Aorta (tissue), 5 donors: ENCODE measurements at regions not wholly inside any gene's neighbourhood (a gene's known extent, or its start where the extent isn't known, plus 50 kb on each side); places are given as distances from the start of the nearest gene placed in this dataset.

ENCODE experiments used
- ATAC-seq: fragments of 200-7000 bp; cut with Tn5 transposase; one replicate; pipeline ENCODE4 v1.9.1; 2022; ENCODE audit warnings: moderate library complexity; ENCODE audit not compliant: low FRiP score
- DNase-seq, 2 donors: peaks; one replicate each; pipeline ENCODE4 v3.0.0-alpha.2; 2020
- H3K27ac ChIP-seq, 2 donors: one replicate each; pipeline ENCODE4 v1.5.1; 2013; ENCODE audit warnings: low read length in 2 of 2, mild to moderate bottlenecking in 2 of 2, moderate library complexity in 2 of 2, control low read depth in 1 of 2, inconsistent platforms in 1 of 2, low read depth in 1 of 2
- H3K27me3 ChIP-seq, 2 donors: one replicate each; pipeline ENCODE4 v1.6.1; 2013; ENCODE audit warnings: control low read depth in 1 of 2, low read length in 1 of 2, mild to moderate bottlenecking in 1 of 2, moderate library complexity in 1 of 2; ENCODE audit not compliant: insufficient read depth in 2 of 2, control insufficient read depth in 1 of 2
- H3K36me3 ChIP-seq, 2 donors: one replicate each; pipeline ENCODE4 v1.6.1; 2013; ENCODE audit warnings: control low read depth in 1 of 2, low read length in 1 of 2, mild to moderate bottlenecking in 1 of 2; ENCODE audit not compliant: insufficient read depth in 2 of 2, control insufficient read depth in 1 of 2
- H3K4me1 ChIP-seq, 2 donors: one replicate each; pipeline ENCODE4 v1.6.1; 2013; ENCODE audit warnings: low read length in 2 of 2, control low read depth in 1 of 2, mild to moderate bottlenecking in 1 of 2, moderate library complexity in 1 of 2; ENCODE audit not compliant: insufficient read depth in 2 of 2, control insufficient read depth in 1 of 2
- H3K4me3 ChIP-seq, 2 donors: one replicate each; pipeline ENCODE4 v1.5.1; 2013; ENCODE audit warnings: low read length in 2 of 2, control low read depth in 1 of 2, mild to moderate bottlenecking in 1 of 2
- H3K9me3 ChIP-seq: one replicate; pipeline ENCODE4 v1.6.1; 2013; ENCODE audit warnings: mild to moderate bottlenecking, low read length; ENCODE audit not compliant: control insufficient read depth
- WGBS, 2 donors: extraction: QIAGEN DNeasy Blood & Tissue Kit; methylation state at CpG; one replicate each; pipeline ENCODE4 v1.1.7; 2013; 5-methylcytosine and 5-hydroxymethylcytosine counted together
- intact Hi-C, 2 donors: fragments of 100-400 bp; cut with DNase I; formaldehyde crosslinking; loops; one replicate each; pipeline versions ENCODE4 v1.14.2 to v1.15.0; 2022
- donor health status: healthy with polysubstance abuse.
- donor health status: Bipolar disorder and iron deficiency.
- donor health status: DM: no; HTN: no; CAD: no.
- donor health status: DM: no; HTN: no; CAD: no.
- donor health status: DM: yes; HTN: yes; CAD: no.

DNA sequence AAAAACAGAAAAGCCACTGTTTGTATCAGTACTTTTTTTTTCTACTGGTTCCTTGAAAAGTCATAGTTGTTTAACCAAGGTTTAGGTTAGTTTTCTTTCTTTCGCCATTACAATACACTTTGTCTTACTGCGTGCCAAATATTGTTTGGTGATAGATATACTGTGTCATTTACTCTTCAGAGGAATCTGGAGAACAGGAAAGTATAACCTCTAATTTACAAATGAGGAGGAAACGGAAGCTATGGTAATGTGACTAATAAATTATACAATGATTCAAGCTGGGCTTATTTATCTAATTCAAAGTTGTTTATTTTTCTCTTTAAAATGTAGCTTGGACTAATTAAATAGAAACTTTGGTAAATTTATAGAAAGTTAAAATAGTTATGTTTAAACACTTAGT lies 96.2 kb upstream of the ROBO2 start:
- intact Hi-C loops = no loop called here
- Histone ChIP-seq H3K27ac (no peak overlapping the region), H3K36me3 (no peaks in the 10 kb centered on the region), H3K27me3 (no peaks in the 10 kb centered on the region), H3K4me1 (no peaks in the 10 kb centered on the region), H3K9me3 (no peaks in the 10 kb centered on the region), H3K4me3 (no peak overlapping the region)
- WGBS, 2 donors = 56 to 73% methylated on average over 3 of the region's 3 CpGs
- no peak for ATAC-seq
- no peak for DNase-seq

DNA sequence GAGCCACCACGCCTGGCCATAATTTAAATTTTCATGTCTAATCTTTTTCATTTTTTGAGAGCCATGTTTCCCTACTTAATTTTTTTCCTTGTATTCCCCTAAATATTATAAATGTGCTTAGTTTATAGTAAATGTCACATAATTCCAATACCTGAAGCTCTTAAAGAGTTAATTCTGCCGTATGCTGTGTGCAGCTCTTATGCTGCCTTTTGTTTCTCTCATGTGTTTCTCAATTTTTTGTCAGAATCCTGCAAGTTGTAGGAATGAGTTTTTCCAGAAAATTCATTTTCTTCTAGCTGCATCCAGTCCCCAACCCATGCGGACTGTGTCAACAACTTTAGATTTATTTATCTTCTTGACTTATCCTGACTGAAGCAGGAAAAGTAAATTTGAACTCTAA lies 90.9 kb upstream of the ROBO2 start:
- H3K27me3 ChIP-seq = peaks cover 0 to 1% of the 10 kb centered on the region in 2 donors
- WGBS, 2 donors = 68 to 69% methylated on average over 3 of the region's 3 CpGs
- no peak overlapping the region for H3K4me3 ChIP-seq
- H3K36me3 ChIP-seq = no peaks in the 10 kb centered on the region
- ATAC-seq (no peak), DNase-seq (no peak)
- H3K4me1 ChIP-seq = no peaks in the 10 kb centered on the region
- peaks cover 3% of the 10 kb centered on the region for H3K9me3 ChIP-seq
- intact Hi-C loops = no loop called here
- no peak overlapping the region for H3K27ac ChIP-seq

DNA sequence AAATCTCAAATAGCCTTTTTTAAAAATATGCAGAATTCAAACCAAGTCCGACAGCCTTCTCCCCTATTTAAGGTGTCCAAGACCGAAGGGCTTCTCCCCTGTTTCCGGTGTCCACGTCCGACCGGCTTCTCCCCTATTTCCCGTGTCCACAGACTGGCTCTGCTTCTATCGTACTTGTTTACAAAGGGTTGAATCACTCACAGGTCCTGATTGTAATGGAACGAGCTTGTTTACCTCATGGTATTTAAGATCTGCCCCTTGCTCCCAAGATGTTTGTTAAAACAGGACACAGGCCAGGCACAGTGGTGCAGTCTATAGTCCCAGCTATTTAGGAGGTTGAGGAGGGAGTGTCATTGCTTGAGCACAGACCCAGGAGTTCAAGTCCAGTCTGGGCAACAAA lies 90.4 kb upstream of the ROBO2 start:
- DNase-seq = peak in 1 of 2 donors; percentile 48
- 76 to 78% methylated on average over 9 of the region's 9 CpGs for WGBS, 2 donors
- Histone ChIP-seq H3K9me3 (peaks cover 3% of the 10 kb centered on the region), H3K27me3 (peaks cover 0 to 1% of the 10 kb centered on the region in 2 donors), H3K27ac (no peak overlapping the region), H3K4me1 (no peaks in the 10 kb centered on the region), H3K4me3 (no peak overlapping the region), H3K36me3 (no peaks in the 10 kb centered on the region)
- ATAC-seq = no peak
- intact Hi-C loops = no loop called here

DNA sequence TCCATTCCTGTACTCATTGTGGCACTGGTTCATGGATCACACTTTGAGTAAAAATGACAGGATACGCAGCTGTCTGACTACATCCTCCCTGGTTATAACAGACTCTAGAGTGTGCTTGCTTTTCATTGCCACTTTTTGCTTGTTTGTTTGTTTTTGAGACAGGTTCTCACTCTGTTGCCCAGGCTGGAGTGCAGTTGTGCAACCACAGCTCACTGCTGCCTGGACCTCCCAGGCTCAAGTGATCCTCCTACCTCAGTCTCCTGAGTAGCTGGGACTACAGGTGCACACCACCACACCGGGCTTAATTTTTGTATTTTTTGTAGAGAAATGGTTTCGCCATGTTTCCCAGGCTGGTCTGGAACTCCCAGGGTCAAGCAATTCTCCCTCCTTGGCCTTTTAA lies 89.3 kb upstream of the ROBO2 start:
- H3K9me3 ChIP-seq = peaks cover 3% of the 10 kb centered on the region
- no peak overlapping the region for H3K4me3 ChIP-seq
- DNase-seq (no peak), ATAC-seq (no peak)
- H3K36me3 ChIP-seq = no peaks in the 10 kb centered on the region
- WGBS, 2 donors = 94 to 96% methylated on average over 3 of the region's 3 CpGs
- peaks cover 0 to 1% of the 10 kb centered on the region in 2 donors for H3K27me3 ChIP-seq
- no peak overlapping the region for H3K27ac ChIP-seq
- H3K4me1 ChIP-seq = no peaks in the 10 kb centered on the region
- intact Hi-C loops = no loop called here

DNA sequence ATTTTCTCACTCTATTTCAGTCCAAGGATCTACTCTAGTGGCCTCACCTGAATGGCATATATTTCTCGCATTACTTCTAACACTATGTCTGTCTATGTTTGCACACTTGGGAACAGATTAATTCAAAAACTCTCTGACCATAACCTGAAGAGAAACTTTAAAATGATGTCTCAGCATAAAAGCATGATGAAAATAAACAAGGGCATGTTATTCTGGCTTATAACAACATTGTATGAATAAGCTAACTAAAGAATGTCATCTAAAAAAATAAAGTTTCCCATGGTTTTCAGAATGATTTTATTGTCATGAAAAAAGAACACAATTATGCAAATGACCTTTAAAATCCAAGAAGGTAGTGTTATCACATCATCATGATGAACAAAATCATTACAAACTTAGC lies 85.5 kb upstream of the ROBO2 start:
- Histone ChIP-seq H3K27ac (no peak overlapping the region), H3K4me3 (no peak overlapping the region), H3K36me3 (no peaks in the 10 kb centered on the region), H3K4me1 (no peaks in the 10 kb centered on the region), H3K27me3 (peaks cover 0 to 1% of the 10 kb centered on the region in 2 donors), H3K9me3 (peaks cover 3% of the 10 kb centered on the region)
- ATAC-seq = no peak
- WGBS, 2 donors = 57 to 63% methylated on average over 1 of the region's 1 CpG
- intact Hi-C loops = no loop called here
- no peak for DNase-seq

DNA sequence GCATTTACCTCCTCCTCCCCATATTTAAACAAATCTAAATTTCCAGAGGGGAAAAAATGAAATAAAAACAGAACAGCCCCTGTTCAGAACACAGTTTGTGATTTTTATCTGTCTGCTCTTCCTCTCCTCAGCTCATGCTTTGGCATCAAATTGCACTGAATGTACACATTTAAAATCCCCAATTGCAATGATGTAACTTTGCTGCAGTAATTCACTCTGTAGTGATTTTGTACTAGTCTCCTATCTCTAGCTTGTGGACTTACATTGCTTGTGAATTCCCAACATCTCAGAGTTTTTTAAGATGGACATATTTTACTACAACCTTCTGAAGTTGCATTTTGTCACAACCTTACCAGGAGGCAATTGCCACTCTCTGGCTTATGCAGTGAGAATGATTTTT lies 81.6 kb upstream of the ROBO2 start:
- no peak overlapping the region for H3K27ac ChIP-seq
- H3K4me3 ChIP-seq = no peak overlapping the region
- no peak for DNase-seq
- no peaks in the 10 kb centered on the region for H3K9me3 ChIP-seq
- no peak for ATAC-seq
- no peaks in the 10 kb centered on the region for H3K4me1 ChIP-seq
- intact Hi-C loops = no loop called here
- no peaks in the 10 kb centered on the region for H3K36me3 ChIP-seq
- no peaks in the 10 kb centered on the region for H3K27me3 ChIP-seq

DNA sequence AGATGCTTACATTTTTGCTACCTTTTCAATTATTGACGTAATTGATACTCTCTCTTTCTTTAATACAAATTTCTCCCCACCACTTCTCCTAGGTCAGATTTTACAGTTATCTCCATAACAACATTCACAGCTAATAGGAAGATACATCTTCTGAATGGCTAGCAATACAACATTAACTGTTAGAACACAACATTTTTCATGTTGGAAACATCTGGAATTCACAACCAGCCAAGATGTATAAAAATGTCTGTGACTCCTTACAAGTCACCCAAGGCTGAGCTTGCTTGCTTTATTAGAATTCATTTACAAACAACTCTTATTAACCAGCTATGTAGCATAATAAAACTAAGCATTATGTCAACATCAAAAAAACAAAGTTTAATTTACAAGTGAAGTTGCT lies 81.0 kb upstream of the ROBO2 start:
- Histone ChIP-seq H3K9me3 (no peaks in the 10 kb centered on the region), H3K4me1 (no peaks in the 10 kb centered on the region), H3K27me3 (no peaks in the 10 kb centered on the region), H3K4me3 (no peak overlapping the region), H3K27ac (no peak overlapping the region), H3K36me3 (no peaks in the 10 kb centered on the region)
- intact Hi-C loops = no loop called here
- WGBS, 2 donors = 89 to 92% methylated on average over 1 of the region's 1 CpG
- ATAC-seq (no peak), DNase-seq (no peak)

DNA sequence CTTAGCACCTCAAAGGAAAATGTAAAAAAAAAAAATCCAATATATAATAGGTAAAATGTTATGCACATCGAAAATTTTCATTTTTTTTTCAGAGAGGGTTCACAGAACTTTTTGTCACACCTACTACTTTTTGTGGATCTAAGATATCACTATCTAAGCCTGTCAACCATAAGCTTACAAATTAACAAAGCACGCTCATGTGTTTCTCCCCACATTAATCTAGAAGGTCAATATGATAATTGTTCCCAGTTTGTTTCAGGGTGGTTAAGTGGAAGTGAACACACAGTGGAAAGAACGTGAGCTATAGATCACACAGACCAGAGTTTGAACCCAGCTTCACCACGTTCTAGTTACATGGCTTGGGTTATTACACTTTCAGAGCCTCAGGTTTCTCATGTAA lies 78.6 kb upstream of the ROBO2 start:
- H3K4me3 ChIP-seq = no peak overlapping the region
- DNase-seq (no peak), ATAC-seq (no peak)
- 81 to 82% methylated on average over 4 of the region's 4 CpGs for WGBS, 2 donors
- no peak overlapping the region for H3K27ac ChIP-seq
- no peaks in the 10 kb centered on the region for H3K9me3 ChIP-seq
- H3K4me1 ChIP-seq = no peaks in the 10 kb centered on the region
- no peaks in the 10 kb centered on the region for H3K36me3 ChIP-seq
- intact Hi-C loops = no loop called here
- H3K27me3 ChIP-seq = no peaks in the 10 kb centered on the region

DNA sequence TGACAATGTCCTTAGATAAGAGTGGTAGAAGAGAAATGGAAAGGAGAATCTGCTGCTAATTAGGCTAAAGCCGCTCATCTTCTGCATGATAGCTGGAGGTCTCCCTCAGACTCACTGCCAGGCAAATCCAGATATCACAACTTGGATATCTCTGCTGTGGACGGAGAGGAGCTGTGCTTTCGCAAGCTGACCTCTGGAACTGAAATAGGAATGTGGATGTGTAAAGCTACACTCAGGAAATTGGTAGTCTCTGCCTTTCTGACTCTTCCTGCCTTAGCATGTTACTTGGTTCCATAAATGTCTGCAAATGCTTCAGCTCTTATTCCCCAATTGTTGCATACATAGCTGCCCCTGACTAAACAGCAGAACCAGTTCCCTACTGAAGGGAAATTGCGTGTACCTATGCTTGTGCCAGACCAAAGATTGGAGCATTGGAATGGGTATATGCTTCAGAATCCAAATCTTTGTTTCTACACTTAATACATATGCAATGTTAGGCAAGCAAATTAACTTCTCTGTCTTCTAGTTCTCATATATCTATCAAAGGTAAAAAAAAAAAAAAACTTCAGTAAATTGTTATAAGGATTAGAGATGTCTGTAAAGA lies 74.7 kb upstream of the ROBO2 start:
- ATAC-seq = no peak
- H3K4me3 ChIP-seq = no peak overlapping the region
- H3K36me3 ChIP-seq = no peaks in the 10 kb centered on the region
- H3K9me3 ChIP-seq = peaks cover 1% of the 10 kb centered on the region
- H3K27me3 ChIP-seq = peaks cover 0 to 2% of the 10 kb centered on the region in 2 donors
- 72 to 82% methylated on average over 4 of the region's 4 CpGs for WGBS, 2 donors
- H3K27ac ChIP-seq = no peak overlapping the region
- H3K4me1 ChIP-seq = no peaks in the 10 kb centered on the region
- no peak for DNase-seq
- intact Hi-C loops = no loop called here
